HS-27A (cell line): ENCODE measurements at regions not wholly inside any gene's neighbourhood (a gene's known extent, or its start where the extent isn't known, plus 50 kb on each side); places are given as distances from the start of the nearest gene placed in this dataset.
A peak's percentile ranks its signal among the peaks of the same experiment; 100 is the strongest.

Experiments
- DNase-seq: peaks from one replicate; pipeline ENCODE4 v3.0.0-alpha.2; 2012; ENCODE audit warnings: low read depth, missing footprints

GRCh38 chr4:137069473-137069872, 462.8 kb downstream of the PCDH18 start:
- DNase-seq, result no peak

- DNase-seq, result no peak
Measured at GRCh38 chr4:137067735-137068134, 464.6 kb downstream of the PCDH18 start.

GRCh38 chr4:137065311-137065710, 467.0 kb downstream of the PCDH18 start:
- DNase-seq, result peak; percentile 8

- no peak for DNase-seq
Measured at GRCh38 chr4:137063961-137064360, 468.3 kb downstream of the PCDH18 start.

GRCh38 chr4:137043184-137043583, 489.1 kb downstream of the PCDH18 start:
- no peak for DNase-seq

- no peak for DNase-seq
Measured at GRCh38 chr4:137039370-137039769, 492.9 kb downstream of the PCDH18 start.

- DNase-seq, result peak; percentile 1
Measured at GRCh38 chr4:137032222-137032621, 500.1 kb downstream of the PCDH18 start.

- no peak for DNase-seq
Measured at GRCh38 chr4:137029026-137029425, 503.3 kb downstream of the PCDH18 start.

- no peak for DNase-seq
Measured at GRCh38 chr4:137025484-137026059, 506.7 kb downstream of the PCDH18 start.

GRCh38 chr4:137015426-137016409, 516.6 kb downstream of the PCDH18 start:
- no peak for DNase-seq

GRCh38 chr4:137000432-137000831, 531.9 kb downstream of the PCDH18 start:
- no peak for DNase-seq

GRCh38 chr4:136992032-136992431, 540.3 kb downstream of the PCDH18 start:
- no peak for DNase-seq

GRCh38 chr4:136985683-136986082, 546.6 kb downstream of the PCDH18 start:
- no peak for DNase-seq

GRCh38 chr4:136967069-136967468, 565.2 kb downstream of the PCDH18 start:
- DNase-seq, result no peak

GRCh38 chr4:136965478-136965877, 566.8 kb downstream of the PCDH18 start:
- DNase-seq, result no peak

GRCh38 chr4:136962868-136963267, 569.4 kb downstream of the PCDH18 start:
- DNase-seq, result no peak

- no peak for DNase-seq
Measured at GRCh38 chr4:136946307-136946907, 585.9 kb downstream of the PCDH18 start.

GRCh38 chr4:136939781-136940180, 592.5 kb downstream of the PCDH18 start:
- no peak for DNase-seq

GRCh38 chr4:136935871-136936270, 596.4 kb downstream of the PCDH18 start:
- no peak for DNase-seq

- DNase-seq, result no peak
Measured at GRCh38 chr4:136935305-136935704, 597.0 kb downstream of the PCDH18 start.

GRCh38 chr4:136934601-136935000, 597.7 kb downstream of the PCDH18 start:
- no peak for DNase-seq

- DNase-seq, result no peak
Measured at GRCh38 chr4:136931781-136932180, 600.5 kb downstream of the PCDH18 start.

GRCh38 chr4:136928957-136929411, 603.3 kb downstream of the PCDH18 start:
- no peak for DNase-seq
